Stomach (tissue), 4 donors: ENCODE measurements at regions not wholly inside any gene's neighbourhood (a gene's known extent, or its start where the extent isn't known, plus 50 kb on each side); places are given as distances from the start of the nearest gene placed in this dataset.

Experiments
- EP300 ChIP-seq: sonication (generic); formaldehyde crosslinking; IDR thresholded peaks from one replicate; pipeline ENCODE4 v1.6.1; 2017; ENCODE audit warnings: antibody characterized with exemption
- POLR2A ChIP-seq, 4 donors: fragments of 450-650 bp; IDR thresholded peaks; one replicate each; pipeline ENCODE4 v1.6.1; 2016; ENCODE audit warnings: antibody characterized with exemption in 4 of 4, control low read depth in 2 of 4, mild to moderate bottlenecking in 1 of 4, moderate library complexity in 1 of 4
- TF ChIP-seq, protein P1 (sequence below), 7 experiments: fragments of 450-650 bp in 4 of 7; fragments of 200-600 bp in 3 of 7; sonication (generic) in 3 of 7; IDR thresholded peaks; one replicate each; pipeline ENCODE4 v1.5.1; 2016 to 2019; ENCODE audit warnings: antibody characterized with exemption in 7 of 7, control low read depth in 2 of 7, mild to moderate bottlenecking in 1 of 7

DNA sequence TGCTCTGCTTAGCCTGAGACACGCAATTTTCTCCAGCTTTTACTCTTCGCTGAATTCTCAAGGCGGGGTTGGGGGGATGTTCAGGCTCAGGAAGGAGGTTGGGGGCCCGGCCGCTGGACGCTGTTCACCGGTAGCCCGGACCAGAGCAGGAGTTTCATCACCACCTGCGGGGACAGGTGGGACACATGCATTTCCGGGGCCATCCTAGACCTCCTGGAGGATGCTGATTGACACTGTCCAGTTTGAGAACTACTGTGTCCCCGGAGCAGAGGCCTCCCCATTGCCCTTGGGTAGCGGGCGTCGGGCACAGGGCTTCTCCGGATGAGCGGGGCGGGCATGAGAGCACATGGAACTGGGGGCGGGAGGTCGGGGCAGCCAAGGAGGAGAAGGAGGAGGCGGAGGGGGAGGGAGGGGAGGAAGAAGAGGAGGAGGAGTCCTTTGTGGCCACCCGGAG, 144.0 kb upstream of the GRK3 start:
- TF ChIP-seq, protein P1, sequence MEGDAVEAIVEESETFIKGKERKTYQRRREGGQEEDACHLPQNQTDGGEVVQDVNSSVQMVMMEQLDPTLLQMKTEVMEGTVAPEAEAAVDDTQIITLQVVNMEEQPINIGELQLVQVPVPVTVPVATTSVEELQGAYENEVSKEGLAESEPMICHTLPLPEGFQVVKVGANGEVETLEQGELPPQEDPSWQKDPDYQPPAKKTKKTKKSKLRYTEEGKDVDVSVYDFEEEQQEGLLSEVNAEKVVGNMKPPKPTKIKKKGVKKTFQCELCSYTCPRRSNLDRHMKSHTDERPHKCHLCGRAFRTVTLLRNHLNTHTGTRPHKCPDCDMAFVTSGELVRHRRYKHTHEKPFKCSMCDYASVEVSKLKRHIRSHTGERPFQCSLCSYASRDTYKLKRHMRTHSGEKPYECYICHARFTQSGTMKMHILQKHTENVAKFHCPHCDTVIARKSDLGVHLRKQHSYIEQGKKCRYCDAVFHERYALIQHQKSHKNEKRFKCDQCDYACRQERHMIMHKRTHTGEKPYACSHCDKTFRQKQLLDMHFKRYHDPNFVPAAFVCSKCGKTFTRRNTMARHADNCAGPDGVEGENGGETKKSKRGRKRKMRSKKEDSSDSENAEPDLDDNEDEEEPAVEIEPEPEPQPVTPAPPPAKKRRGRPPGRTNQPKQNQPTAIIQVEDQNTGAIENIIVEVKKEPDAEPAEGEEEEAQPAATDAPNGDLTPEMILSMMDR (IDR thresholded peaks at IDR 0.05): no peak
- TF ChIP-seq EP300 (no peak), POLR2A (IDR thresholded peaks at IDR 0.05) (no peak)
